HG02885 (cell line): ENCODE measurements at regions not wholly inside any gene's neighbourhood (a gene's known extent, or its start where the extent isn't known, plus 50 kb on each side); places are given as distances from the start of the nearest gene placed in this dataset.

Source experiments
- ATAC-seq: cut with Tn5 transposase; IDR thresholded peaks from one replicate; pipeline ENCODE4 v1.9.1; 2021; ENCODE audit warnings: mild to moderate bottlenecking; ENCODE audit not compliant: unreplicated experiment, poor library complexity

DNA sequence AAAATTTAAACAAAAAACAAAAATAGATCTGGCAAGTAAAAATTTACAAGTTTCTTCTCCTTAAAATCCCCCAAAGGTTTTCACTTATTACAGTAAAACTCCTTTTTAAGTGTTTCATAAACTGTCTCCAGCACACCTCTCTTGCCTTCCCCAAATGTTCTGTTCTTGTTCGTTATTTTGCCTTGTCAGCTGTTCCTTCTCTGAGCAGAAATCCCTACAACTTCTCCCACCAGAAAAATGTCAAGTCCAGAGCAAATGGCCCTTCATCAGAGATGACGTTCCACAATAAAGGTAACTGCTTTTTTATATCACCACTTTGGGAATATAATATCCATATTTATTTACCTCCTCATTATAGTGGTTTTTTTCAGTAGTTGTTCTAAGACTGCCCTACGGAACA is 432.1 kb downstream of the ADAM29 start:
- no peak for ATAC-seq

DNA sequence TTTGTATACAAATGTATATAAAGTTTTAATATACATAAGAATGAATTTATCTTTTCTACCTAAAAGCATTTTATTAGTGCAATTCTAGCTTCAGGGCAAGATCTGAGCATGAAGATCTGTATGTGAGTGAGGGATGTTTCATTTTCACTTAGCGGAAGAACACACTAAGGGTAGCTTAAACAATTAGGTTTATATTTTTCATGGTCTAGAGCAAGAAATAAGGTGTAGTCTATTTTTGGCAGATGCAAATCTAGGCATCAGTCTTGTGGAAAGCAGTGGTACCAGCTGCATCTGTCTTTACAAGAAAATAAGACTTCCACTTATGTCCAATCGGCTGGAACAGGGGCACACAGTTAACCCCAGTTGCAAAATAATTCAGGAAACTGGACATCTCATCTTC is 433.3 kb downstream of the ADAM29 start:
- ATAC-seq, result no peak

DNA sequence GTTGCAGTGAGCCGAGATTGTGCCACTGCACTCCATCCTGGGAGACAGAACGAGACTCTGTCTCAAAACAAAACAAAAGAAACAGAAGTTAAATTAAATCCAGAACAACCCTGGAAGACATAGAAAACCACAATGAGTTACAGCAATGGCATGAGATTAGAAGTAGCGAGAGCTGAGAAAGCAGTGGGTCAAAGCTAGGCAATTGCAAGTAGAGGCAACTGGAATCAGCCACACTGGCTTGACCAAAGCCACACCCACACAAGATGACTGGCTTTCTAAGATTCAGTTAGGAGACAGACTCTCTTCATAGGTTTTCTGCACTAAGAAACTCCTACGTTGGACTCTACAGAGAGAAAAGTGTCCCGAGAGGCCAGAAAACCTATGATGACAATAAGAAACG is 443.0 kb downstream of the GPM6A start:
- ATAC-seq, result no peak

DNA sequence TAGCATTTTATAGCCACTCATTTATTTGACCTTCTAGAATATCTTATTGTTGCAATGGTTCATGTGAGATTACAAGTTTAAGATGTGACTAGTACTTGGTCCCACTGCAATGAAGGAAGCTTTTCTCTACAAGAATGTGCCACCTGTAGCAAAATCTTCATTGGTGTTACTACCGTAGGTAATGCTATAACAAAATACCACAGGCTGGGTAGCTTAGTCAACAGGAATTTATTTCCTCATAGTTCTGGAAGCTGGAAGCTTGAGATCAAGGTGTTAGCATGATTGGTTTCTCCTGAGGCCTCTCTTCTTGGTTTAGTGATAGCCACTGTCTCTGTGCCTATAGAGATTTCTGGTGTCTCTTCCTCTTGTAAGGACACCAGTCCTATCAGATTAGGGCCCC is 441.0 kb downstream of the GPM6A start:
- no peak for ATAC-seq

DNA sequence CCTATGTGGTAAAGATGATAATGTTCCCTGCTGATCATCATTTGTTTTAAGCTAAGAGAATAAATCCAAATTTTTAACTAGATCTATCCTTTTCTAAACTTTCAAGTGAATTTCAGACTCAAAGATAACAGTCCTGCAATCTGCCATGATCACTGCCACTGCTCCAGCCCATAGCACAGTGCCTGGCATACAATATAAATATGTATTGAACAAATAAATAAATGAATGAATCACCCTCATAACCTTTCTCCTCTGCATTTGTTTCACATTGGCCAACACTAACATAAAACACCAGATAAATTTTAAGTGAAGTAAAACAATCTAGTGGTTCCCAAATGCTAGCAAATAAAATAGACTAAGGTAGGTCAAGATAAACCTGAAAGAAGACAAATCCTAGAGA is 439.0 kb downstream of the GPM6A start:
- ATAC-seq, result no peak

DNA sequence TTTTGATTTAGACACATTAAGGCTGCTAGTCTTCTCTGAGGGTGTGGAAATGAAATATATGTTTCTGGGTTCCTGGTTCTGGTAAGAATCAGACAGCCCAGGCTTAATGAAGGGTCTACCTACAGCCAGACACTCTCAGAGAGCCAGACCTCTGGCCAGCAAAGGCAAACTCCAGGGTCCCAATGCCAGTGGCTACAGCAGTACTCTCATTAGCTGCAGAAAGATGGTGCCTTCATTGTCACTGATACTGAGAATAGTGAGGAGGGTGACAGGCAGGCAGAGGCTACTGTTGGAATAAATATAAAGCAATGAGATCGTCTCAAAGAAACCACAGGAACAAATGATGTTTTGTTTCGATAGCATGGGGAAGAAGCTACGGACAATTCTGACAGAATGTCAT is 437.6 kb downstream of the GPM6A start:
- ATAC-seq, result no peak

DNA sequence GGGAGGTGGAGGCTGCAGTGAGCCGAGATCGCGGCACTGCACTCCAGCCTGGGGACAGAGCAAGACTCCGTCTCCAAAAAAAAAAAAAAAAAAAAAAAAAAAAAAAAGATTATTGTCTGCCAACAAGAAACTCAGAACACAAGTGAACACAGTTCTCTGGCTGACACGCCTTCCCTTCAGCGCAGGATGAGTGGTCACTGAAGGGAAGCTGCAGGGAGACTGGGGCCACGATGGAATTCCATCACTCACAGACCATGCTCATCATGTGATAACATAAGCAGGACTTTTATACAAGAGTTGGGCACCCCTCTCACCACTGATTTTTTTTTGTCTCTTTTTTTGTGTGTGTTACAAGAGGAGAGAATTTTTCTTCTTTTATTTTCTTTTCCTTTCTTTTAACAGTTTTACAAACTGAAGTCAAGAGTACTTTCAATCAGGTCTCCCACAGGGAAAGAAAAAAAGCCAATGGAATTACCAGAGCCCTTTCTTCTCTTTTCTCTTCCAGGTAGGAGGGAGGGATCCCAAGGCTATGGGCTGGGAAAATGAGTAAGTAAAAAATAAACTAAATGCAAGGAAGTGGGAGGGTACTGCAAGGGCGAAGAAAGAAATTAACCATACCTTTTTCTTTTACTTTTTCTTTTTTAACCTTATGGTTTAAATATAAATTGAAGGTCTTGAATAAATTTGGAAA is 435.6 kb downstream of the GPM6A start:
- no peak for ATAC-seq

DNA sequence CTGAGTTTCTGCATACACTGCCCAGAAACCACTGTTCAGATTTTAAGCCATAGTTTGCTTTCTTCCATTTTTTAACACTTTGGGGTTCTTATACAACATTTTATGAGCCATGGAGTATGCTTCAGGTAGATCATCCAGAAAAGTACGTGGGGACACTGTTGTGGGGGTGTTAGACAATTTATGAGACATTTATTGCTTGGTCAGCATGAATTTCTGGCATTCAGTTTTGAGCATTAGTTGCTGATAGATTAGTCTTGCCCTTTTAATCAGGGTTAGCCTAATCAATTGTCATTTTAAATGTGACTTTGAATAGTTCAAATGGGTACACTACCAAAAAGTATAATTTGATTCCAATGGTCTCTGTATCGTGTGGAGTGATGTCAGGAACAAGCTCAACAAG is 434.9 kb downstream of the GPM6A start:
- ATAC-seq, result no peak

- ATAC-seq, result no peak
Observed at GRCh38 chr4:175378372-175378771, 433.7 kb downstream of the GPM6A start.

- ATAC-seq, result no peak
Observed at GRCh38 chr4:175380841-175381240, 431.2 kb downstream of the GPM6A start.

- no peak for ATAC-seq
Observed at GRCh38 chr4:175385797-175386196, 426.3 kb downstream of the GPM6A start.

GRCh38 chr4:175386776-175387507 is 425.1 kb downstream of the GPM6A start:
- ATAC-seq, result no peak

GRCh38 chr4:175394208-175394607 is 417.9 kb downstream of the GPM6A start:
- no peak for ATAC-seq

GRCh38 chr4:175405961-175406360 is 406.1 kb downstream of the GPM6A start:
- no peak for ATAC-seq

GRCh38 chr4:175407926-175408325 is 404.1 kb downstream of the GPM6A start:
- ATAC-seq, result no peak

DNA sequence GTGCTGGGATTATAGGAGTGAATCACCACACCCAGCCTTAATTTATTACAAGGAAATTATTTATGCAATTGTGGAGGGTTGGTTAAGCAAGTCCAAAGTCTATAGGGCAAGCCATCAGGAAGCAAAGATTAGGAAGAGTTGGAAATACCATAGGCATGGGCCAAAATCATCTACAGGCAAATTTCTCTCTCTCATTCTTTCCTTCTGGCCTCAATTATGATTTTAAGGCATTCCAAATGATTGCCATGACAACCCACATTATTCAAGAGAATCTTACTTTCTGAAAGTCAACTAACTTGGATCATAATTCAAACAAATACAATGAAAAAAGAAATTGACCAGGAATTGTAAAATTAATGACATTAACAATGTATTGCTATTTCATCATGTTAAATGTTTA is 400.8 kb downstream of the GPM6A start:
- ATAC-seq, result no peak

DNA sequence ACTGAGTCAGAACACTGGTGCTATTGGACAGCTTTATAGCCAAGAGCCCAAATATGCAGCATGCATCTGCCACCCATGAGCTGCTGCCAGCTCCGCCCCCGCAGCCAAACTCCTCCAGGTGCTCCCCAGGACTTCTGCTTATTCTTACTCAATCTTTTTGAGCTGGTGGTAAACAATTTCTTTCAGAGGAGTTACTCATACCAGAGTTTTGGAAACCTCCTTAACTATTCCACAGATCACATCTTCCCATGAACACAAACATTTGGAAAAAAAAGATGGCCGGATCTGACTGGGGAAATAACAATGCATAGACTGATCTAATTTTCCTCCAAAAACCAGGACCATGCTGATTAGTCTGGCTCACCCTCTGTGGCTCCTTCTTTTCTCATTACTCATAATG is 399.9 kb downstream of the GPM6A start:
- no peak for ATAC-seq

DNA sequence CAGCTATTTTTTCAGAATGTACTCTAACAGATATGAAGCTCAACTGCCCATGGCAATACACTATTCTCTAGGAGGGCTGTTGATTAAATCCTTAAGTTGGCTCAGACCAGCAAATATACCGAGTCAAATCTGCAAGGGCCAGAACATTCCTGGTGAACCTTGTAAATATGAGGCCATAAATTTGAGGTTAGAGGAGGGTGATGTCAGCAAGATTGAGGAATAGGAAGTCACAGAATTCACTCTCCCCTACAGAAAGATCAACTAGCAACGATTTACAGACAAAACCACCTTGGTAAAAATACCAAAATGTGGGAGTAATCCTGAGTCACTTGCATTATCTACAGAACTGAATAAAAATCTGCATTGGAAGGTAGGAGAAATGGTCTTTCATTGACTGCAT is 399.3 kb downstream of the GPM6A start:
- ATAC-seq, result no peak

- no peak for ATAC-seq
Observed at GRCh38 chr4:175413561-175413960, 398.5 kb downstream of the GPM6A start.

DNA sequence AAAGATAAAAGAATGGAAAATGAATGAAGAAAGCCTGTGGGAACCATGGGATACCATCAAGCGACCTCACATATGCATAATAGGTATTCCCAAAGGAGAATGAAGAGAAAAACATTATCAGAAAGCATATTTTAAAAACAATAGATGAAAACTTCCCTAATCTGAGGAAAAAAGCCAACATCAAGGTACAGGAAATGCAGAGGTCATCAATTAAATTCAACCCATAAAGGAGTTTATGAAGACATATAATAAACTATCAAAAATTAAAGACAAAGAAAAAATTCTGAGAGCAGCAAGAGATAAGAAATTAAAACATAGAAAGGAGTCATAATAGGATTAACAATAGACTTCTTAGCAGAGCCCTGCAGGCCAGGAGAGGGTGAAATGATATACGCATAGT is 397.5 kb downstream of the GPM6A start:
- ATAC-seq, result no peak

GRCh38 chr4:175418516-175418915 is 393.5 kb downstream of the GPM6A start:
- ATAC-seq, result no peak

- ATAC-seq, result no peak
Observed at GRCh38 chr4:175419236-175419718, 392.8 kb downstream of the GPM6A start.
